ENCODE measurements at regions not wholly inside any gene's neighbourhood (a gene's known extent, or its start where the extent isn't known, plus 50 kb on each side); places are given as distances from the start of the nearest gene placed in this dataset.

DNA sequence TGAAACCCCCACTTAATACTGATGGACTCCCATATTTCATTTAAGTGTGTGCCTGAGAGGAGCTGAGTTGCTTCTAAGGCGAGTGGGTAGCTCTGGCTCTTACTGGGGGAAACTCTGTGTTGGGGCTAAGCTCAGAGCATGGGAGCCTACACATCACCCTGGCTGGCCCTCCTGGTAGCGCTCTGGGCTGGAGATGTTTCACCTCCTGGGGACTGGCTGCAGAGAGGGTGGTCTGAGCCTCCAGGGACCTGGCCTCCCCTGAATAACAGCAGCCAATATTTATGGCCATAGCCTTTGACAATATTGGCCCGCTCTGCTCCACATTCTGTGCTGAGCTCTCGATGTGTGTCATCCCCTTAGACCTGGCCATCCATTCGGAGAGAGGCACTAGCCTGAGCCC is 316.5 kb downstream of the ZNF536 start:
- H3K27ac ChIP-seq (ENCODE audit: low read length): no peak overlapping the region
- no peak for TF ChIP-seq SIN3A (IDR thresholded peaks at IDR 0.05; ENCODE audit: borderline replicate concordance, insufficient read depth, low read depth, low read length)
- TF ChIP-seq POLR2AphosphoS5 (IDR thresholded peaks at IDR 0.05; ENCODE audit: low read depth, low read length): no peak
- TF ChIP-seq, protein P1, sequence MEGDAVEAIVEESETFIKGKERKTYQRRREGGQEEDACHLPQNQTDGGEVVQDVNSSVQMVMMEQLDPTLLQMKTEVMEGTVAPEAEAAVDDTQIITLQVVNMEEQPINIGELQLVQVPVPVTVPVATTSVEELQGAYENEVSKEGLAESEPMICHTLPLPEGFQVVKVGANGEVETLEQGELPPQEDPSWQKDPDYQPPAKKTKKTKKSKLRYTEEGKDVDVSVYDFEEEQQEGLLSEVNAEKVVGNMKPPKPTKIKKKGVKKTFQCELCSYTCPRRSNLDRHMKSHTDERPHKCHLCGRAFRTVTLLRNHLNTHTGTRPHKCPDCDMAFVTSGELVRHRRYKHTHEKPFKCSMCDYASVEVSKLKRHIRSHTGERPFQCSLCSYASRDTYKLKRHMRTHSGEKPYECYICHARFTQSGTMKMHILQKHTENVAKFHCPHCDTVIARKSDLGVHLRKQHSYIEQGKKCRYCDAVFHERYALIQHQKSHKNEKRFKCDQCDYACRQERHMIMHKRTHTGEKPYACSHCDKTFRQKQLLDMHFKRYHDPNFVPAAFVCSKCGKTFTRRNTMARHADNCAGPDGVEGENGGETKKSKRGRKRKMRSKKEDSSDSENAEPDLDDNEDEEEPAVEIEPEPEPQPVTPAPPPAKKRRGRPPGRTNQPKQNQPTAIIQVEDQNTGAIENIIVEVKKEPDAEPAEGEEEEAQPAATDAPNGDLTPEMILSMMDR (IDR thresholded peaks at IDR 0.05): no peak
- TF ChIP-seq, protein P2, sequence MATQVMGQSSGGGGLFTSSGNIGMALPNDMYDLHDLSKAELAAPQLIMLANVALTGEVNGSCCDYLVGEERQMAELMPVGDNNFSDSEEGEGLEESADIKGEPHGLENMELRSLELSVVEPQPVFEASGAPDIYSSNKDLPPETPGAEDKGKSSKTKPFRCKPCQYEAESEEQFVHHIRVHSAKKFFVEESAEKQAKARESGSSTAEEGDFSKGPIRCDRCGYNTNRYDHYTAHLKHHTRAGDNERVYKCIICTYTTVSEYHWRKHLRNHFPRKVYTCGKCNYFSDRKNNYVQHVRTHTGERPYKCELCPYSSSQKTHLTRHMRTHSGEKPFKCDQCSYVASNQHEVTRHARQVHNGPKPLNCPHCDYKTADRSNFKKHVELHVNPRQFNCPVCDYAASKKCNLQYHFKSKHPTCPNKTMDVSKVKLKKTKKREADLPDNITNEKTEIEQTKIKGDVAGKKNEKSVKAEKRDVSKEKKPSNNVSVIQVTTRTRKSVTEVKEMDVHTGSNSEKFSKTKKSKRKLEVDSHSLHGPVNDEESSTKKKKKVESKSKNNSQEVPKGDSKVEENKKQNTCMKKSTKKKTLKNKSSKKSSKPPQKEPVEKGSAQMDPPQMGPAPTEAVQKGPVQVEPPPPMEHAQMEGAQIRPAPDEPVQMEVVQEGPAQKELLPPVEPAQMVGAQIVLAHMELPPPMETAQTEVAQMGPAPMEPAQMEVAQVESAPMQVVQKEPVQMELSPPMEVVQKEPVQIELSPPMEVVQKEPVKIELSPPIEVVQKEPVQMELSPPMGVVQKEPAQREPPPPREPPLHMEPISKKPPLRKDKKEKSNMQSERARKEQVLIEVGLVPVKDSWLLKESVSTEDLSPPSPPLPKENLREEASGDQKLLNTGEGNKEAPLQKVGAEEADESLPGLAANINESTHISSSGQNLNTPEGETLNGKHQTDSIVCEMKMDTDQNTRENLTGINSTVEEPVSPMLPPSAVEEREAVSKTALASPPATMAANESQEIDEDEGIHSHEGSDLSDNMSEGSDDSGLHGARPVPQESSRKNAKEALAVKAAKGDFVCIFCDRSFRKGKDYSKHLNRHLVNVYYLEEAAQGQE (IDR thresholded peaks at IDR 0.05; ENCODE audit: insufficient read depth in 1 of 2, low read depth in 2 of 2, low read length in 1 of 2): no peak
- no peak for TF ChIP-seq TCF7L2 (IDR thresholded peaks at IDR 0.05; ENCODE audit: low read depth, low read length)
- no peaks in the 10 kb centered on the region for H3K9me3 ChIP-seq (ENCODE audit: control insufficient read depth, insufficient read depth, low read depth, low read length)
- ATAC-seq (no peak), DNase-seq (ENCODE audit: low read depth, low spot score) (no peak)
- no peaks in the 10 kb centered on the region for H3K36me3 ChIP-seq (ENCODE audit: control insufficient read depth, insufficient read depth, low read length)
- ChIA-PET CTCF (no interaction called here), POLR2A (no interaction called here)
- peaks cover 26% of the 10 kb centered on the region for H3K27me3 ChIP-seq (ENCODE audit: control insufficient read depth, insufficient read depth, low read length)
- in situ Hi-C loops (cut with HindIII; ENCODE audit: low pct_unique_long_range_greater_than_20kb, low sequenced_read_pairs) (no loop called here), intact Hi-C loops (cut with micrococcal nuclease; ENCODE audit: unreplicated experiment) (no loop called here)
- H3K4me3 ChIP-seq (ENCODE audit: low read depth in 2 of 2, low read length in 2 of 2): no peak overlapping the region
- H3K4me1 ChIP-seq (ENCODE audit: control insufficient read depth, insufficient read depth, low read length): peaks cover 11% of the 10 kb centered on the region
- no TSS peak for BruUV-seq (replicated peaks)

DNA sequence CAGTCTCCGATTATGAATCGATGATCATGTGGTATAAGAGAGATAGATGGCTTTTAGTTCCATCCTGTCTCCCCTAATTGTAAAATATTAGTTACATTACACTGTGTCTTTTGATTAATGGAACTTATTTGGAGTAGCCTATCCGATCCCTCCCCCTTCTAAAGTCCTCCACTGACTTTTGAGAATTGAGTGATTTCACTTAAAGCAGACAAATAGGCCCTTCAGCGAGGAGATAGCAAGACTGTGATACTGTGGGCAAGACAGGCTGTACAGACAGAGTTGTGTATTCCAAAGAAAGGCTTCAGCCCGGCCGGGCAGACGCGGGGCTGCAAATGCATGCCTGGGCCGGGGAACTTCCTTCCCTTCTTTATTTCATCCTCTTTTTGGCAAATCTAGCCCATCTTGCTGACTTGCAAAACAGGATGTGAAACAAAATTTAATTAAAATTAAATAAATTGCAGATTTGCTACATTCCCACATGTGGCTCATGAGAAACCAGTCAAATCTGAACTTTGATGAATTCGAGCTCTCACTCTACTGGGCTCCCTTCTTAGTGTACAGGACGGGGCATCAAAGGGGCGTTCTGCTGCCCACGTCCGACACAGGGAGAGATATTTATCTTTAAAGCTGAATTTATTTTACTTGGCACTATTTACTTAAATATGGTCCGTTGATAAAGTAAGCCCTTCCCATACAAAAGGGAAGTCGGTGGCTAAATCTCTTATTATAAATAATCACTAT is 314.8 kb downstream of the ZNF536 start:
- ChIA-PET POLR2A (interaction anchor here (0.6 kb wide), 1 partner anchor 1659 kb away, joined by 4 read pairs; the partner anchor contains the start of gene ZNF507), CTCF (no interaction called here)
- BruUV-seq (replicated peaks): no TSS peak
- TF ChIP-seq SIN3A (IDR thresholded peaks at IDR 0.05; ENCODE audit: borderline replicate concordance, insufficient read depth, low read depth, low read length) (no peak), POLR2AphosphoS5 (IDR thresholded peaks at IDR 0.05; ENCODE audit: low read depth, low read length) (no peak), TCF7L2 (IDR thresholded peaks at IDR 0.05; ENCODE audit: low read depth, low read length) (no peak)
- TF ChIP-seq, protein P2 (IDR thresholded peaks at IDR 0.05; ENCODE audit: insufficient read depth in 1 of 2, low read depth in 2 of 2, low read length in 1 of 2): no peak
- TF ChIP-seq, protein P1 (IDR thresholded peaks at IDR 0.05): no peak
- H3K27me3 ChIP-seq (ENCODE audit: control insufficient read depth, insufficient read depth, low read length): peaks cover 17% of the 10 kb centered on the region
- H3K27ac ChIP-seq (ENCODE audit: low read length): no peak overlapping the region
- intact Hi-C loops (cut with micrococcal nuclease; ENCODE audit: unreplicated experiment): no loop called here
- no peak for ATAC-seq
- peaks cover 15% of the 10 kb centered on the region for H3K4me1 ChIP-seq (ENCODE audit: control insufficient read depth, insufficient read depth, low read length)
- no peak for DNase-seq (ENCODE audit: low read depth, low spot score)
- no peak overlapping the region for H3K4me3 ChIP-seq (ENCODE audit: low read depth in 2 of 2, low read length in 2 of 2)
- H3K36me3 ChIP-seq (ENCODE audit: control insufficient read depth, insufficient read depth, low read length): no peaks in the 10 kb centered on the region
- H3K9me3 ChIP-seq (ENCODE audit: control insufficient read depth, insufficient read depth, low read depth, low read length): no peaks in the 10 kb centered on the region
- in situ Hi-C loops (cut with HindIII; ENCODE audit: low pct_unique_long_range_greater_than_20kb, low sequenced_read_pairs): no loop called here

All from Panc1 (cell line).